OCI-LY7 (cell line): ENCODE measurements at regions not wholly inside any gene's neighbourhood (a gene's known extent, or its start where the extent isn't known, plus 50 kb on each side); places are given as distances from the start of the nearest gene placed in this dataset.

Experiments used
- BruUV-seq: library from RNA; stranded (reverse); fragments of 400-500 nt; replicated peaks from 2 replicates; lab custom pipeline; 2021; lab: Mats Ljungman, UMichigan
- CTCF ChIA-PET: fragments of 300-600 bp; sonication (Branson Sonifier 250); formaldehyde crosslinking; loops from one replicate; lab custom pipeline; 2022; ENCODE audit warnings: antibody characterized with exemption; ENCODE audit not compliant: unreplicated experiment; lab: Charles Lee
- POLR2A ChIA-PET: fragments of 300-600 bp; sonication (Branson Sonifier 250); formaldehyde crosslinking; loops from one replicate; lab custom pipeline; 2022; ENCODE audit warnings: antibody characterized with exemption; lab: Charles Lee
- DNase-seq: peaks from one replicate; pipeline ENCODE4 v3.0.0-alpha.2; 2015; ENCODE audit warnings: low spot score
- H2AFZ ChIP-seq: fragments of 200-600 bp; sonication (generic), shearing (Covaris generic); 2 replicates; pipeline ENCODE4 v1.6.1; 2014; ENCODE audit warnings: mild to moderate bottlenecking, antibody characterized with exemption, low read length, moderate library complexity
- H3K27ac ChIP-seq: fragments of 200-600 bp; sonication (generic); 2 replicates; pipeline ENCODE4 v1.5.1; 2014; ENCODE audit warnings: mixed run types, low read depth, mild to moderate bottlenecking, moderate library complexity, low read length, inconsistent platforms; ENCODE audit not compliant: poor library complexity, severe bottlenecking
- H3K36me3 ChIP-seq: fragments of 200-600 bp; sonication (generic); 2 replicates; pipeline ENCODE4 v1.6.1; 2014; ENCODE audit warnings: mild to moderate bottlenecking, antibody characterized with exemption, low read length, moderate library complexity, mixed read lengths; ENCODE audit not compliant: insufficient read depth
- H3K4me1 ChIP-seq: fragments of 200-600 bp; sonication (generic); 2 replicates; pipeline ENCODE4 v1.5.1; 2014; ENCODE audit warnings: mild to moderate bottlenecking, low read length; ENCODE audit not compliant: insufficient read depth, poor library complexity, severe bottlenecking
- H3K4me2 ChIP-seq: fragments of 200-600 bp; sonication (generic); 2 replicates; pipeline ENCODE4 v1.6.1; 2014; ENCODE audit warnings: mild to moderate bottlenecking, low read length
- H3K4me3 ChIP-seq: fragments of 200-600 bp; sonication (generic); 2 replicates; pipeline ENCODE4 v1.5.1; 2014; ENCODE audit warnings: mild to moderate bottlenecking, low read depth, low read length; ENCODE audit not compliant: poor library complexity, severe bottlenecking
- H3K79me2 ChIP-seq: fragments of 200-600 bp; sonication (generic); 2 replicates; pipeline ENCODE4 v1.6.1; 2016; ENCODE audit warnings: low read depth, mild to moderate bottlenecking, low read length, moderate library complexity, mixed read lengths; ENCODE audit not compliant: insufficient read depth
- H3K9me2 ChIP-seq: fragments of 200-600 bp; sonication (generic); 2 replicates; pipeline ENCODE4 v1.6.1; 2016; ENCODE audit warnings: mild to moderate bottlenecking, low read length, mixed read lengths; ENCODE audit not compliant: insufficient read depth
- H3K9me3 ChIP-seq: fragments of 200-600 bp; sonication (generic); 2 replicates; pipeline ENCODE4 v1.6.1; 2014; ENCODE audit warnings: mild to moderate bottlenecking, mixed run types, low read length, mixed read lengths
- H4K20me1 ChIP-seq: fragments of 200-600 bp; sonication (generic); 2 replicates; pipeline ENCODE4 v1.6.1; 2014; ENCODE audit warnings: mild to moderate bottlenecking, antibody characterized with exemption, low read length, moderate library complexity, mixed read lengths; ENCODE audit not compliant: insufficient read depth
- CTCF ChIP-seq: fragments of 200-600 bp; sonication (generic); conservative IDR thresholded peaks from 2 replicates; pipeline ENCODE4 v1.5.1; 2014; ENCODE audit warnings: mild to moderate bottlenecking, antibody characterized with exemption, low read length, moderate library complexity, mixed read lengths
- EZH2phosphoT487 ChIP-seq: fragments of 200-600 bp; sonication (generic); IDR thresholded peaks from 2 replicates; pipeline ENCODE4 v1.6.1; 2018; ENCODE audit warnings: low read depth, borderline replicate concordance, mild to moderate bottlenecking, mixed run types, antibody characterized with exemption, low read length, moderate library complexity, mixed read lengths
- intact Hi-C: fragments of 100-400 bp; cut with micrococcal nuclease; formaldehyde crosslinking; loops from one replicate; pipeline ENCODE4 v1.10.0; 2022; ENCODE audit not compliant: unreplicated experiment

DNA sequence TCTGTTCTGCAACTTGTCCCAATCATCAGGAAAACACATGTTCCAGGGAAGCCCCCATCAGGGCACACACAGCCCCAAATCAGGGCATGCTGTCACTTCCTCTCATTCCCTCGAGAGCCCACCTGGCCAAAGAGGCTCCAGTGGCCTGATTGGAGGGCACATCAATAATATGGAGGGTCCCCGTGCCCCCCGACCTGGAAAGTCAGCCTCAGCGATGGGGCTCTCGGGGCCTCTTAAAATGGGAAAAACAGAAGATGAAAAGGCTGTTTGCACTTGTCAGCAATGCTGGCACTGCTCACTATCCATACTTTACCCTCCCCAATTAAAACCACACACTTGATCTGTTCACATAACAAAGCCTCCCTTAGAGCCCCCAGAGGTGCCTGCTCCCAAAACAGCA is 172.9 kb upstream of the NSMCE3 start:
- no peaks in the 10 kb centered on the region for H3K36me3 ChIP-seq
- H3K79me2 ChIP-seq, result no peaks in the 10 kb centered on the region
- no peak for TF ChIP-seq CTCF
- TF ChIP-seq EZH2phosphoT487, result no peak
- no TSS peak for BruUV-seq
- H3K27ac ChIP-seq, result no peak overlapping the region
- no peak overlapping the region for H2AFZ ChIP-seq
- ChIA-PET POLR2A (no interaction called here), CTCF (no interaction called here)
- H3K4me3 ChIP-seq, result no peak overlapping the region
- DNase-seq, result no peak
- H3K4me2 ChIP-seq, result no peak overlapping the region
- no peaks in the 10 kb centered on the region for H3K9me3 ChIP-seq
- no peaks in the 10 kb centered on the region for H4K20me1 ChIP-seq
- H3K4me1 ChIP-seq, result no peaks in the 10 kb centered on the region
- intact Hi-C loops, result no loop called here
- H3K9me2 ChIP-seq, result no peaks in the 10 kb centered on the region

DNA sequence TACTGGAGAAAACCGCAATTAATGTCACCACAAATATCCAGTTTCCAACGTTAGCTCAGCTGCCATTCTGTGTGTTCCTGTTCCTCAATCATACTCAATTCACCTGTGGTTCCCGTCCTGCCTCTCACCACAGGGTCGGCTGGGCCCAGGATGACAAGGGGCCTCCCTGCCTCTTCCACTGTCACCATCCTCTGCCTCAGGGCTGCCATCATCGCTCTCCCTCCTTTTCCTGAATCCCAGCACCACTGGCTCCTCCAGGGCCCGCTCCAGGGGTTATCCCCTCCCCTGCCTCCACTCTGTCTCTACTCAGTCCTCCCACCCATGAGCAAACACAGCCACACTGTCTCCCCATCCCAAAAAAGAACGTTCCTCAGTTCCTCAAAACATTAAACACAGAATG is 170.9 kb upstream of the NSMCE3 start:
- no peak overlapping the region for H3K4me3 ChIP-seq
- H3K4me2 ChIP-seq, result no peak overlapping the region
- no peaks in the 10 kb centered on the region for H3K79me2 ChIP-seq
- ChIA-PET CTCF (no interaction called here), POLR2A (no interaction called here)
- TF ChIP-seq CTCF (no peak), EZH2phosphoT487 (no peak)
- DNase-seq, result no peak
- intact Hi-C loops, result no loop called here
- BruUV-seq, result no TSS peak
- H3K9me3 ChIP-seq, result no peaks in the 10 kb centered on the region
- H3K27ac ChIP-seq, result no peak overlapping the region
- no peaks in the 10 kb centered on the region for H4K20me1 ChIP-seq
- no peaks in the 10 kb centered on the region for H3K9me2 ChIP-seq
- H2AFZ ChIP-seq, result no peak overlapping the region
- no peaks in the 10 kb centered on the region for H3K4me1 ChIP-seq
- H3K36me3 ChIP-seq, result no peaks in the 10 kb centered on the region

- TF ChIP-seq EZH2phosphoT487, result no peak
- no peak for TF ChIP-seq CTCF
- H4K20me1 ChIP-seq, result no peaks in the 10 kb centered on the region
These were observed 169.1 kb upstream of the NSMCE3 start for GRCh38 chr15:29438703-29439055.

More at GRCh38 chr15:29438703-29439055, 169.1 kb upstream of the NSMCE3 start:
- no peaks in the 10 kb centered on the region for H3K4me1 ChIP-seq
- intact Hi-C loops, result no loop called here
- H2AFZ ChIP-seq, result no peak overlapping the region
- POLR2A ChIA-PET, result interaction anchor here (0.7 kb wide), 2 partner anchors 42 to 286 kb away, joined by 3 to 6 read pairs; no protein-coding TSS in a partner anchor
- H3K4me3 ChIP-seq, result no peak overlapping the region
- no peaks in the 10 kb centered on the region for H3K36me3 ChIP-seq
- no peak overlapping the region for H3K27ac ChIP-seq
- no TSS peak for BruUV-seq
- H3K9me3 ChIP-seq, result no peaks in the 10 kb centered on the region
- H3K9me2 ChIP-seq, result no peaks in the 10 kb centered on the region
- H3K4me2 ChIP-seq, result no peak overlapping the region
- no peaks in the 10 kb centered on the region for H3K79me2 ChIP-seq
- CTCF ChIA-PET, result no interaction called here
- DNase-seq, result no peak
